Activated T-cell treated with anti-CD3 and anti-CD28 coated beads, Interleukin-2, amount 50 U/mL, for 48 hours (primary cell): ENCODE measurements at regions not wholly inside any gene's neighbourhood (a gene's known extent, or its start where the extent isn't known, plus 50 kb on each side); places are given as distances from the start of the nearest gene placed in this dataset.

Source experiments
- DNase-seq, 2 experiments: peaks; one replicate each; pipeline ENCODE4 v3.0.0-alpha.2; 2020

DNA sequence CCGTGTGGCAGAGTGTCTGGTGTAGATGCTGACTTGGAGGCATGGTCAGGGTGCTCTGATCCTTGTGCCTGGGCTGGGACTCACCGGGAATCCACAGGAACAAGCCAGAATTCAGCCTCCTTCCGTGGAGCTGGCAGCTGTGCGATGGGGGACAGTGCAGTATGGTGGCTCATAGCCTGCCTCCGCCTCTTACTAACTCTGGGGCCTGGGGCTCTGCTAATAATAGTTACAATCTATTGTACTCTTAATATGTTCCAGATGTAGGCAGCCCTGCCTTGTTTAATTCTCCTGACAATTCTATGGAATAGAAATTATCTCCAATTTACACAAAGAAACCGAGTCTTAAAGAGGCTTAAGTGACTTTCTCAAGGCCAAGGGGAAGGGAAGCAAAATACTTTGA lies 77.6 kb downstream of the PCDH1 start:
- no peak for DNase-seq

DNA sequence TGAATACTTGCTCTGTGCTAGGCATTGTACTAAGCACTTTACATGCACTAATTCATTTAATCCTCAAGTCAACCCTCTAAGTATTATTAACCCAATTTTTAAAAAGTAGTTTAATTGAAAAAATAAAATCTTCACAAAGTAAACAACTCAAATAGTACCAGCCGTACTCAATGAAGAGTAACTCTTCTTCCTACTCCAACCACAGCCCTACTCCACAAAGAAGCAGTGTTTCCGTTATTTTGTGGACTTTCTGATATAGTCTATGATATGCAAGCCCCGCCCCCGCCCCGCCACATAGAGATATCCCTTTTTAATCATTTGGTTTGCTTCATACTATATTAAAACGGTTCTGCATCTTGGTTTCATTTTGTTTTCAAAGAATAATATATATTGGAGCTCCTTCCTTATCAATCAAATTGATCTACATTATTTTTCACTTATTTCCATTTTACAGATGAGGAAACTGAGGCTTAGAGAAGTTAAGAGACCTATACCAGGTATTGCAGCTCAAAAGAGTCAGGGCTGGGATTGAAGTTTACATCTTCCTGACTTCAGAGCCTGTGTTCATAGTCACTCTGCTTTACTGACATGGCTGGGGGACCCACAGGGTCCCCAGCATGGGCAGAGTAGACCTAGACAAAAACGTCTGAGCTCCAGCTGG lies 78.6 kb downstream of the PCDH1 start:
- no peak for DNase-seq

DNA sequence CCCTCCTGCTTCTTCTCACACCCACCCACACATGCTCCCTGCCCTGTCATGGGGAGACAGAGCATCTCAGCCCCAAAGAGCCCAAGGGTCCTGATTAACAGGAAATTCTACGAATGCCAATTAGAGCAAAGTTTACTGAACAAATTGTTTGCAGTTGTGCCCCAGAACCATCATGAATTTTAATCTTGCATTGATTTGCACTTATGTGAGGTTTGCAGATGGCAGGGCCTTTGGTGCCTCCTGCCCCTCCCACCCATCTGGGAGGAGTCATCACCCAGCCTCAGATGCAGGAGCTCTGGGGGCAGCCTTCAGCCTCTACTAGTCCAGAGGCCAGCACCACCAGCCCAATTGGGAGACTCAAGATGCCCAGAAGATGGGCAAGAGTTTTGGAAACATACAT lies 80.8 kb downstream of the PCDH1 start:
- no peak for DNase-seq

DNA sequence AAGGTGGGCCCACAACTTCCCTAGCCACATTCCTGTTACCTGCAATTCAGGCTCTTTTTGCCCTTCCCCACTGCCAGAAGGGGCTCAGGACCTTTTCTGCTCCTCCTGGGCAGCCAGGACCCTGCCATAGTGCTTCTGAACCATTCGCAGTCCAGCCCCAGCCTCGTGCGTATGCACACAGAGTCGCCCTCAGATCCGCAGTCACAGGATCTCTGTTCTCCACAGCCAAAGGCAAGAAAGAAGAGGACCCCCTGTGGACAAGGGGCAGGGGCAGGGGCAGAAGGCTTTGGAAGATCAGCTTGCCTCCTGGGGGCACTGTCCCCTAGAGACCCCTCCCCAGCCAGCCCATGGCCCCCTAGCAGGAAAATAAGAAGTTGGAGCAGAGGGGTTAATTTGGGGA lies 82.8 kb downstream of the PCDH1 start:
- DNase-seq, result no peak

DNA sequence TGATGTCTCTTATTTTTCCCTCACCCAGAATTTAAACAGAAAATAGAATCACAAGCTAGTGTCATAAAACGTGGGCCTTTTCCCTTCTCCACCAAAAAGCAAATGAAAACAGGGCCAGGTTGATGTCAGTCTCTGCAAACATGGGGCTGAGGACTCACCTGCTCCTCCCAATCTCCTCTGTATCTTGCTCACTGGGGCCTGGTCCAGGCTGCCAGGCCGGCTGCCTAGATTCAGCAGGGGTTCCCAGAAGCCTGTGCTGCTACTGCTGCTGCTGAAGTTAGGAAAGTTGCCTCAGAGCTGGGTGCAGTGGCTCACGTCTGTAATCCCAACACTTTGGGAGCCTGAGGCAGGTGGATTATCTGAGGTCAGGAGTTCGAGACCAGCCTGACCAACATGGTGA lies 84.3 kb downstream of the PCDH1 start:
- DNase-seq, result no peak

DNA sequence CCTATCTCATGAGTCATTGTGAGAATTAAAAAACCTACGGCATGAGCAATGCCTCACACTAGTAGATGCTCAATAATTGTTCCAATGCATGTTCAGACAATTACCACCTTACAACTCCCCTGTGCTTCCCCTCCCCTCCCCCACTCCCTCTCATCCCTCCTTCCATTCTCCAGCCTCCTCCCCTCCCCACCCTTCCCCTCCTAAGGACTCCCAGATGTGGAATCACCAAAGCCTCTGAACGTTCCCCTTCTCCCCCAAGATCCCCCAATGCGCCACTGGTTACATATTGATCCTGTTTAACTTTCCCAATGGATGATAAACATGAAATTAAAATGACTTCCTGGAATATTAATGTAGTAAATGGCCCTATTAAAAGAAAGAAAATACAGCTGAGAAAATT lies 84.8 kb downstream of the PCDH1 start:
- DNase-seq, result no peak

DNA sequence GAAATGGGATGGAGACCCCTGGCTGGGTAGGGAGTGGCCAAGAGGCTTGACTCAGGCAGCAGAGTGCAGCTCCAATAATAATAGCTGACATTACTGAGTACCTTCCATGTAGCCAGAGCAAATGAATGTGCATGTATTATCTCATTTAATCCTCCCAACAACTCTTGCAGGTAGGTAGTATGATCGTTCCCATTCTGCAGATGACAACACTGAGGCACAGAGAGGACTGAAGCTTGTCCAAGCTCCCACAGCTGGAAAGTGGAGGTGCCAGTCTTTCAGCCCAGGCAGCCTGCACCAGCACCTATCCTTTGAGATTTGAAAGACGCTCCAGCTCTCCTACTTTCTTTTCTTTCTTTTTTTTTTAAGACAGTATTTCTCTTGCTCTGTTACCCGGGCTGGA lies 87.6 kb downstream of the PCDH1 start:
- no peak for DNase-seq

DNA sequence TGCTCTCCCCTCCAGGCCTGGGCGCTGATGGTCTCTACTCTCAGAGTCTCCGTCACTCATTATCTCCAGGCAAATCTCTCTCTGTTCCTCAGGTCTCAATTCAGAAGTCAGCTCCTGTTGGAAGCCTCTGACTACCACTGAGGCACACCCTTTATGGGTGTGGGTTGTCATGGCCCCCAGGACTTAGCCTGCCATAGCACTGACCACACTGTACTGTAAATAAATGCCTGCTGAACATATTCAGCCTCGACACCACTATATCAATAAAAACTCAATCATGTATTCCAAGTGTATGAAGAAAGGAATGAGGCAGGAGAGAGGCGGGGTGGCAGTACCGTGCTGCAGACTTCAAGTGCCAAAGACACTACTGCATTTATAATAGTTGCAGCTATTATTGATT lies 88.9 kb downstream of the PCDH1 start:
- no peak for DNase-seq

DNA sequence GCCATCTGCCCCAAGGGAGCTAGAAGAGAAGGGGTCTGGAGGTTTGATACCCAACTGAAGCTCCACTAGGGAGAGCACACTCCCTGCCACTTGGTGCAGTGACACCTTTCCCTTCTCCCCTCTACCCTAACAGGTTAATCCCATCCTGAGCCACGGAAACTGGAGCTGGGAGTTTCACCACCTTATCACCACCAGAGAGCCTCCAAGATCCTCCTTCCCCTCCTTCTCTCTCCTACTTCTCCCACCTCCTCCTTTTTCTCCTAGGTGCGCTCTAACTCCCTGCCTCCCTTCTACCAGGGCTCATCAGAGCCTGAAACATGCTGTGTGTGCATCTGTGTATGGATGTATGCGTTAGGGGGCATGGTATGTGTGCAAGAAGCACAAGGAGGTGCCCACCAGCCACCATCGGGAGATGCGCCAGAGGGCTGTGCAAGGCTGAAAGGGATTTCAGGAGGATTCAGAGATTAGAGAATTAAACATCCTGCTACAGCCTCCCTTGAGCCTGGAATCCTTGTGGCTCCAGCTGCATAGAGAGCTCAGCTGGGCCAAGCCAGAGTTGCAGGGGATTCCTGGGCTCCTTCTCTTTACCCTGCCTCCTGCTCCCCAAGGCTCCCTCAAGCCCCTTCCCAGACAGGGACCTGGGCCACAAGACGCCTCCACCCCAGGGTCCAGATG lies 89.8 kb downstream of the PCDH1 start:
- no peak for DNase-seq

DNA sequence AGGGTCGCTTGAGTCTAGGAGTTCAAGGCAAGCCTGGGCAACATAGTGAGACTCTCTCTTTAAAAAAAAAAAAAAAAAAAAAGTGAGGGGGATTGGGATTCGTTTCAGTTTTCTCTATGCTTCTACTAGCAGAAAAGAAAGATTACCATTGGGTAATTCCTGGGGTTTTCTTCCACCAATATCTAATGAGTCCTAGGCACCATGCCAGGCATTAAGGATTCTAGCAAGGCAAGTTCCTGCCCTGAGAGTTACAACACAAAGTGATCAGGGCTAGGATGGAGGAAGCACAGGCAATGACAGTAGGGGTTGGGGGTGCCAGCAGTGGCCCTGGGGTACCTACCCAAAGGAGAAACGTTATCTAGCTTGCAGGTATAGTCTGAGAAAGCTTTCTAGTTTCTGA lies 90.8 kb downstream of the PCDH1 start:
- no peak for DNase-seq

DNA sequence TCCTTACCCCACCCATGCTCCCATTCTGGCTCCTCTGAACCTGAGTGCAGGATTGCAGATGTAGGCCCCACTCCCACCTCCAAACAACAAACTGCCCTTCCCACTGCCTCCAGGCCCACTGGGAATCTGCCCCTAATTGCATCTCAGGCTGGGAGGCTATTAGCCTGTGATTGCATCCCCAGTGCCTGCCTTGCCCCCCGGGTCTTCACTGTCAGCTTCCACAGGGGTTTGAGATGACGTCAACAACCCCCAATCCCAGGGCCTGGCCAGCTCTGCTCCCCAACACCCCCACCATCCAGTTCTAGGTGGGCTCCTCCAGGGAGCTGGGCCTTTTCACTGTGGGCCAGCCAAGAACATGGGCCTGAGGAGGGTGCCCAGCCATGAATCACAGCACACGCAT lies 91.5 kb downstream of the PCDH1 start:
- no peak for DNase-seq

DNA sequence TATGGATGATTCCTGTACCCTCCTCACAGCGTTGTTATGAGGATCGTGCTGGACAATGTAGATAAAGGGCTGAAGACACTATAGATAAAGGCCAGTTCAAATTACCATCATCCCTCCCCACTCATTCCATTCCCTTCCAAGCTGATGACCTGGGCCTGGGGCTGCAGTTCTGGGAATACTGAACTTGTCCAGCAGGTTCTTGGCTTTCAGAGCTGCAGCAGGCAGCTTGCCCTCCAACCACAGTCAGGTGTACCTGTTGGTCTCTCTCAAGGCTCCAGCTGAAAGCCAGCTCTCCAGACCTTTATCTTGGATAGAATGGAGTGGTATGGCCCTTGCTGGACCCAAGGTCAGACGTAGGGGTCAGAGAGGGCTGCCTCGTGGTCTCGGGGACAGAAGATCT lies 92.5 kb downstream of the PCDH1 start:
- no peak for DNase-seq

DNA sequence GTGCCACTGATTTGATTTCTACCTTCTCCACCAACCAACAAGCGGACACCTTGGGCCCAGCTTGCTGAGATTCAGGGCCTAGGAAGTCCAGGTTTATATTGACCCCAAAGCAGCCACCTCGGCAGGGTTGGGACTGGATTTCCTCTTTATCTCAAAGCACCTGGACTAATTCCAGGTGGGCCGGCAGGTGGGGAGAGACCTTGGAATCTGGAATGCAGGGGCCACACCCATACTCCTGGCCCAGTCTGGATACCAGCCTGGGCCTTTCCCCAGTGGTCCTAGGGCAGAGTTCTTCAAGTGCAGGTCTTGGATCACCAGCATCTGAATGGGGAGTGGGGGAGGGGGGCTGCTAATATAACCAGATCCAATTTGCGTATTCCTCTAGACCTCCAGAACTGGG lies 93.1 kb downstream of the PCDH1 start:
- DNase-seq, result no peak

DNA sequence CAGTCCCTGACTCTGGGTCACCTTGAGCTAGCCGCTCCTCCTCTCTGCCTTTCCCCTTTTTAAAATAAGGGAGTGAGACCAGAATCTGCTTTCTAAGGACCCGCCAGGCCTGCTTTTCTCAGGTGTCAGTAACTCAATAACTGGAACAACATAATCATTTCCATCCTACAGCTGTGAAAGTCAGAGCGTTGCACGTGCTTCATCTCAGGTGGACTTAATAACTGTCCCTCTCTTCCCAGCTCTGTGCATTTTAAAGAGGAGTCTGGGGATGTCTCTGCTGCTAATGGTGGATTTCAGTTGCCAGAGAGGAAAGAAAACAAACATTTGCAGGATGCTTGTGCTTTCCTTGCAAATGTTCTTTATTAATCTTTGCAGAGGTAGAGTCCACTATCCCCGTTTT lies 93.7 kb downstream of the PCDH1 start:
- DNase-seq, result no peak

DNA sequence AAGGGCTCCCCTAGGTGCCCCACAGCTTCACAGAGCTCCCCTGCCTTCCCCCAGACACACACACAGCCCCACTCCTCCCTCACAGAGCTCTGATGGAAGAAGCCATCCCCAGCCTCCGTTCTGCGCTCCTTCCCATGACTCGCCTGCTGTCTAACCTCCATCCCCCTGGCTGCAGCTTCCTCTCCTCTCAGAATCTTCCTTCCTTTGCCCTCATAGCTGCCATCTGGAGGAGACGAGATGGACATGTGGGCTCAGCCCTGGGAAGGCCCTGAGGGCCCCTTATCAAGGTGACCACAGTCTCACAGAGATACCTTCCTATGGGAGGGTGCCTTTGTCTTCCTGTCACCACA lies 94.3 kb downstream of the PCDH1 start:
- DNase-seq, result no peak

DNA sequence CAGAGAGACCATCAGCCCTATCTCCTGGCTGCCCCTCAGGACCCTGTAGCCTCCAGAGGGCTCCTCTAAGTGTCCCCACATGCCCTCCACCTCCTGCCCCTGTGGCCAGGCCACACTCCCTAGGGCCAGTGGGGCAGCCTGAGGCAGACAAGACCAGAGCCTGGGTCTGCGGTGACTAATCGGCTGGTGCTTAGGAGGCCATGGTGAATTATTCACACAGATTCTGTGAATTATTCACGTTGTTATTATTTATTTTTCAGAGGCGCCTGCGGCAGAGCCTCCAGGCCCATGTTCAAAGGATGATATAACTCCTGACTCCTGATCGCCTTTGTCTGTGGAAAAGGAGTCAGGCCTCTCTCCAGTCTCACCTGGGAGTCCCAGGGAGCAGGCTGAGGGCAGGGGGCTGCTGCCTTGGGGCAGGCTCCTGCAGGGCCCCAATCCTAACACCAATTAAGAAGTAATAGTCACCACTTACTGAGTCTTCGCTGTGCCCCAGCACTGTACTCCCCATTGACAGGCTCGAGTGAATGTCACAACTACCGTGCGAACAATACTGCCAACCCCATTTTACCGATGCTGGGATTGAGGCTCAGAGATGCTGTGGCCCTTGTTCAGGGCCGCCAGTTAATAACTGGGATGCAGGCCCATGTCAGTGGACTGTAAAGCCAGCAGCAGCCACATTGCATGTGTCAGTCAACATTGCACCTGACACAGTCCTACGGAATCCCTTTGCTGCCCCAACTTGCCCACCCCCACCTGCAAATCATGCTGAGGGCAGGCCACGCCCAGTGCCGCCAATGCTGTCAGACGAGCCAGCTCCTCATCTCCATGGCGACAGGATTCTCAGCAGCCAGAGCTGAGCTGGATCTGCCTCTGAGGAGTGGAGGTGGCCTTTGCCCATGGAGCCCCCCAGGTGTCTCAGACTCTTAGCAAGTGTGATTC lies 94.9 kb downstream of the PCDH1 start:
- DNase-seq, result no peak

DNA sequence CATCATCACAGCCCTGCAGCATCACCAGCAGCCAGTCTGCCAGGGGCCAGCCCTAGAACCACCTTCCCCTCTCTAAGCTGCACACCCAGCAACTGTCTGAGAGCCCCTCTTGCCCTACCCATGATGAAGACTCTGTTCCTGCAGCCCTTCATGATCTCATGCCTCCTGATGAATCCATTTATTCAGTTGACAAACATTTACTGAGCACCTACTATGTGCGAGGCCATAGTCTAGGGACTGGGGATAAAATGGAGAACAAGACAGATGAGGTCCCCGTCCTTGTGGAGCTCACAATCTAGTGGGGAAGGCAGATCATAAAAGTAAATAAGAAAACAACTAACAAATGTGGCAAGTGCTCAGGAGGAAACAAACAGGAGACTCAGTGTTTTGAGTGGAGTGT lies 96.3 kb downstream of the PCDH1 start:
- DNase-seq, result no peak

DNA sequence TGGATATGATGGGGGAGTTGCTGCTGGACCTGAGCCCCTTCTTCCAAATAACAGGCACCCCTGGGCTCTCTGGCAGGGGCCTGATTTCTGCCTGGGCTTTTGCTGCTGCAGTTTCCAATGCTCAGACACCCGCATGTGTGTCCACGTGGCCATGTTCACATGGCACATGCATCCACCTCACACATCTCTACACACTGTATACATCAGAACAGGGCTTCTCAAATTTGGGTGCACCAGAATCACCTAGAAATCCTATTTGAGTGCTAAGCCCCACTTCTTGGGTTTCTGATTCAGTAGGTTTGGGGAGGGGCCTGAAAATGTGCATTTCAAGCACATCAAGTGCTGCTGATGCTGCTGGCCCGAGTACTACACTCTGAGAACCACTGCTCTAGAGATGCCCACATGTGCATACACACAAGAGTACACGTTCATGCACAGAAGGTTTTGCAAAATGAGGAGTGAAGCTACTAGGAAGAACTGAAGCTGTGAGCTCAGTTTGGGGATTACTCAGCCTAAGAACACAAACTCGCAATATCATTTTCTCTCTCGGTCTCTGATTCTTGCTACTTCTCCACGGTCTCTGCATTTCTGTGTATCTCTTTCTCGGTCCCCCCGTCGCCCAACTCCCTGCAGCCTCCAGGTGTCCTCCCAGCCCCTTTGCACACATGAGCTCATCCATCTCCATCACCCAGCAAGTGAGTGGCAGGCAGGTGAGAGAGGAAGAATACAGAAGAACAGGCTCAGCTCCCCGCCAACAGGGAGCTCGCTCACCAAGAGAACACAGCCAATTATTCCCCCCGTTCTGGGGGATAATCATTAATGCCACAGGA lies 97.0 kb downstream of the PCDH1 start:
- DNase-seq, result no peak

DNA sequence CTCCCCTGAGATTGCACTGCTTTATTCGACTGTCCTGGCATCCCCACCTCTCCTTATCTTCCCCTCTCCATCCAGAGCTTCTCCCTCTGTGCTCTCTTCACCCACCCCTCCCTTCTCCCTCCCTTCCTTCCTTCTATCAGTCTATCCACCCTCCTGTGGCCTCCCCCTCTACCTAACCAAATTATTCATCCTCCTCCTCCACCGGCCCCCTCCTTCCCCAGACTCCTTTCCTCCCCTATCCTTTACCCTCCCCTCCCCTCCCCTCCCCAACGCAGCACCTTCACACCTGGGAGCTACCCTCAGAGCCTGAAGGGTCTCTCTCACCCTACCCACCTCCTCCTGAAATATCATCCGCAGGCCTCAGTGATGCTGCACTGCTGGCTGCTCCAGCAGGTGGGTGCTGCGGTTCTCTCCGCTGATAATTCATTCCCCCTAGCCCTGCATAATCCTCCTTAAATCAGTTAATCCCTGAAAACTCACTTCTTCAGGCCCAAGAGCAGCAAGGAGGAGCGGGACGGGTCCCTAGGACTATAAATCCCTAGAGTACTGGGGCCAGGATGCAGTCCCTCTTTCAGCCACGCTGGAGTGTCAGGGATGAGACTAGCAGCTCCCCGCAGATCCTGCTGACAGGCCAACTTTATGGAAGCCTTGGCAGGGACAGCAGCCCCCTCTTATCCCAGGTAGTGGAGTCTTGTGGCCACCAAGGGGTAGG lies 97.8 kb downstream of the PCDH1 start:
- no peak for DNase-seq

DNA sequence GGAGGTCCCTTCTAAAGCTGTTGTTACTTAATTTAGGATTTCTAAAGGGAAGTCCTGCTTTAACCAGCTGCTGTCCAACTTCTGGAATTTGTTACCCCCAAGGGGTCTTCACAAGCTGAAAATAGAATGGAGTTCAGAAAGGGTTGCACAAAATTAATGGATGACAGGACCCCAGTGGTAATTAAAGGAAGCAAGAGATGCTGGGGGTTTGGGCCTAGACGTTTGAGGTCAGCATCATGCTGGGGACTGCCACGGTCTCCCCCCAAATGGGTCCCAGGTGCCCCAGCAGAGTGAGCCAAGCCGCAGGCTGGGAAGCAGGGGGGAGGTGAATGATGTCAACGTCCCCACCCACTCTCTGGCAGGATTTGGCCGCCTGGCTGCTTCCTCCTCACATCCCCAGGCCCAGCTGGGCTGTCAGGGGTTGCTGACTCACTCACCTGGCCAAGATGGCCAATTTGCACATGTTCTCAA lies 97.5 kb upstream of the ARAP3 start:
- DNase-seq, result no peak

DNA sequence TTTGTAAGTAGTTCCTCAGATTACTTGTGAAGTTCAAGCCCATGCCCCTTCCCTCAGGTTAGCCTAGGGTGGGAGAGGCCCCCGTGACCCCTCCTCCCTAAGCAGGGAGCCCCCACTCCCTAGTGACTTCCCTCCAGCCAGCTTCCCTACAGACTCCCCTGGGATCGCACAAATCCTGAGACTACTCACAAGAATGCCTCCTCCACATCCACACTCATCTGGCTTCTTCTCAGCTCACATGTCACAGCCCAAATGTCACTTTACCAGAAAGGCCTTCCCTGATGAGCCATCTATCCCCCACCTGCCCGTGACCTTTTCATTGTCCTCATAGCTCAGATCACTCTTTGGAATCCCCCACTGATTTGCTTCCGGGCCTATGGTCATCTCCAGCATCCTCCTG lies 96.7 kb upstream of the ARAP3 start:
- DNase-seq, result no peak

DNA sequence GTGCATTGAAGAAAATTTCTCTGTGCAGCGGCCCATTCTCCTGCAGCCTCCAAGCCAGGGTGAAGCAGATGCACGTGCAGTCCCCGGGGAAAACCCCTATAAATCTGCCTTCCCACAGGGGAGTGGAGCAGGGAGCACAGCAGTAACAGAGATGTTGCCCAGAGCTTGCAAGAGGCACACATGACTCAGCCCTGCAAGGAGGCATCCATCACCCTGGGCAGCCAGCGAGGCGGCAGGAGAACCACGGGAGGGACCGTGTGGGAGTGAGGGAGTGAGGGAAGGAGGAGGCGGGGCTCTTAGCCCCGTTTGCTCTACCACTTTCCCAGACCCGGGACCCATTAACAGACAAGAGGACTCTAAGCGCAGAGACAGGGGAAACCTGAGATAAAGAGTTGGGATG lies 96.2 kb upstream of the ARAP3 start:
- DNase-seq, result no peak
